ENCODE measurements at regions not wholly inside any gene's neighbourhood (a gene's known extent, or its start where the extent isn't known, plus 50 kb on each side); places are given as distances from the start of the nearest gene placed in this dataset.

DNA sequence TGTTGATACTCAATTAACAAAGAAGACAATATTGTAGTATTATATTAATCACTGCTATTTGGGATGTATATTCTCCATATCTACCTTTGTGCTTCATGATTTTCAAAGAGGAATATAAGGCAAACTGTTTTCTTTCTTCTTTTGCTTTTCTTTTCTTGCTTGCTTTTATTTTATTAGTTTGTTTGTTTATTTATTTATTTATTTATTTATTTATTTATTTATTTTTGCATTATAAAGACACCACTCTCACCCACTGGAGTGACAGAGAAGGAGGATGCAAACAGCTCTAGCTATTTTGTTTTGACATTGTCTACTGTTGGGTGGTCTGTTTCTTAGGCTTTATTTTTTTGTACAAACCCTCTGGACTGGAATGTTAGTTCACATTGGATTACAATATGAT is 1352.7 kb downstream of the HACE1 start:
- no peak for TF ChIP-seq POLR2A (IDR thresholded peaks at IDR 0.05)
- TF ChIP-seq, protein P1, sequence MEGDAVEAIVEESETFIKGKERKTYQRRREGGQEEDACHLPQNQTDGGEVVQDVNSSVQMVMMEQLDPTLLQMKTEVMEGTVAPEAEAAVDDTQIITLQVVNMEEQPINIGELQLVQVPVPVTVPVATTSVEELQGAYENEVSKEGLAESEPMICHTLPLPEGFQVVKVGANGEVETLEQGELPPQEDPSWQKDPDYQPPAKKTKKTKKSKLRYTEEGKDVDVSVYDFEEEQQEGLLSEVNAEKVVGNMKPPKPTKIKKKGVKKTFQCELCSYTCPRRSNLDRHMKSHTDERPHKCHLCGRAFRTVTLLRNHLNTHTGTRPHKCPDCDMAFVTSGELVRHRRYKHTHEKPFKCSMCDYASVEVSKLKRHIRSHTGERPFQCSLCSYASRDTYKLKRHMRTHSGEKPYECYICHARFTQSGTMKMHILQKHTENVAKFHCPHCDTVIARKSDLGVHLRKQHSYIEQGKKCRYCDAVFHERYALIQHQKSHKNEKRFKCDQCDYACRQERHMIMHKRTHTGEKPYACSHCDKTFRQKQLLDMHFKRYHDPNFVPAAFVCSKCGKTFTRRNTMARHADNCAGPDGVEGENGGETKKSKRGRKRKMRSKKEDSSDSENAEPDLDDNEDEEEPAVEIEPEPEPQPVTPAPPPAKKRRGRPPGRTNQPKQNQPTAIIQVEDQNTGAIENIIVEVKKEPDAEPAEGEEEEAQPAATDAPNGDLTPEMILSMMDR (IDR thresholded peaks at IDR 0.05): no peak
